Sigmoid colon (tissue), 4 donors: ENCODE measurements at regions not wholly inside any gene's neighbourhood (a gene's known extent, or its start where the extent isn't known, plus 50 kb on each side); places are given as distances from the start of the nearest gene placed in this dataset.

ENCODE experiments used
- EP300 ChIP-seq, 4 donors: sonication (generic); formaldehyde crosslinking; IDR thresholded peaks; one replicate each; pipeline ENCODE4 v1.6.1; 2017; ENCODE audit warnings: antibody characterized with exemption in 4 of 4
- POLR2A ChIP-seq, 2 donors: fragments of 450-650 bp; IDR thresholded peaks; one replicate each; pipeline ENCODE4 v1.6.1; 2016; ENCODE audit warnings: antibody characterized with exemption in 2 of 2, mild to moderate bottlenecking in 2 of 2, moderate library complexity in 2 of 2
- TF ChIP-seq, protein P1 (sequence below), 4 experiments: fragments of 450-650 bp in 3 of 4; fragments of 200-600 bp in 1 of 4; IDR thresholded peaks; one replicate each; pipeline ENCODE4 v1.5.1; 2016 to 2019; ENCODE audit warnings: antibody characterized with exemption in 4 of 4, mild to moderate bottlenecking in 3 of 4, moderate library complexity in 2 of 4

DNA sequence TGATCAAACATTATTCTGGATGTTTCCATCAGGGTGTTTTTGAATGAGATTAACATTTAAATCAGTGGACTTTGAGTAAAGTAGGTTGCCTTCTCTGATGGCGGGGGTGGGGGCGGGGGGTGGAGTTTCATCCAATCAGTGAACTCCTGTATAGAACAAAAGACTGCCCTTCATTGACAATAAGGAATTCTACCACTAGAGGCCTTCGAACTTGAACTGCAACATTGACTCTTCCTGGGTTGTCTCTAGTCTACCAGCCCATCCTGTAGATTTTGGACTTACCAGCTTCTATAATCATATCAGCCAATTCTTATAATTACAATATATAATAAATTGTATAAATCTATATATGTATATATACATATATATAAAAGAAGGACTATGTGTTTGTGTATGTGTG lies 520.4 kb upstream of the CXADR start:
- TF ChIP-seq, protein P1, sequence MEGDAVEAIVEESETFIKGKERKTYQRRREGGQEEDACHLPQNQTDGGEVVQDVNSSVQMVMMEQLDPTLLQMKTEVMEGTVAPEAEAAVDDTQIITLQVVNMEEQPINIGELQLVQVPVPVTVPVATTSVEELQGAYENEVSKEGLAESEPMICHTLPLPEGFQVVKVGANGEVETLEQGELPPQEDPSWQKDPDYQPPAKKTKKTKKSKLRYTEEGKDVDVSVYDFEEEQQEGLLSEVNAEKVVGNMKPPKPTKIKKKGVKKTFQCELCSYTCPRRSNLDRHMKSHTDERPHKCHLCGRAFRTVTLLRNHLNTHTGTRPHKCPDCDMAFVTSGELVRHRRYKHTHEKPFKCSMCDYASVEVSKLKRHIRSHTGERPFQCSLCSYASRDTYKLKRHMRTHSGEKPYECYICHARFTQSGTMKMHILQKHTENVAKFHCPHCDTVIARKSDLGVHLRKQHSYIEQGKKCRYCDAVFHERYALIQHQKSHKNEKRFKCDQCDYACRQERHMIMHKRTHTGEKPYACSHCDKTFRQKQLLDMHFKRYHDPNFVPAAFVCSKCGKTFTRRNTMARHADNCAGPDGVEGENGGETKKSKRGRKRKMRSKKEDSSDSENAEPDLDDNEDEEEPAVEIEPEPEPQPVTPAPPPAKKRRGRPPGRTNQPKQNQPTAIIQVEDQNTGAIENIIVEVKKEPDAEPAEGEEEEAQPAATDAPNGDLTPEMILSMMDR (IDR thresholded peaks at IDR 0.05), result no peak
- TF ChIP-seq POLR2A (IDR thresholded peaks at IDR 0.05) (no peak), EP300 (IDR thresholded peaks at IDR 0.05) (no peak)
